ENCODE measurements at regions not wholly inside any gene's neighbourhood (a gene's known extent, or its start where the extent isn't known, plus 50 kb on each side); places are given as distances from the start of the nearest gene placed in this dataset.
A peak's percentile ranks its signal among the peaks of the same experiment; 100 is the strongest.

- TF ChIP-seq CTCF (IDR thresholded peaks at IDR 0.05; ENCODE audit: insufficient read depth, missing control alignments), result no peak
- FAIRE-seq (no peak), DNase-seq (ENCODE audit: insufficient read length, low spot score) (no peak)
These were observed 161.6 kb upstream of the GUCY1A2 start for GRCh38 chr11:107179829-107180228.

- DNase-seq (ENCODE audit: insufficient read length, low spot score), result no peak
- TF ChIP-seq CTCF (IDR thresholded peaks at IDR 0.05; ENCODE audit: insufficient read depth, missing control alignments), result no peak
- FAIRE-seq, result no peak
These were observed 158.8 kb upstream of the GUCY1A2 start for GRCh38 chr11:107177106-107177477.

- no peak for FAIRE-seq
- no peak for DNase-seq (ENCODE audit: insufficient read length, low spot score)
- no peak for TF ChIP-seq CTCF (IDR thresholded peaks at IDR 0.05; ENCODE audit: insufficient read depth, missing control alignments)
These were observed 158.2 kb upstream of the GUCY1A2 start for GRCh38 chr11:107176148-107177105.

GRCh38 chr11:107174856-107175255 is 156.6 kb upstream of the GUCY1A2 start:
- TF ChIP-seq CTCF (IDR thresholded peaks at IDR 0.05; ENCODE audit: insufficient read depth, missing control alignments), result no peak
- FAIRE-seq (peak; percentile 82), DNase-seq (ENCODE audit: insufficient read length, low spot score) (peak; percentile 16)

- TF ChIP-seq CTCF (IDR thresholded peaks at IDR 0.05; ENCODE audit: insufficient read depth, missing control alignments), result no peak
- FAIRE-seq (no peak), DNase-seq (ENCODE audit: insufficient read length, low spot score) (no peak)
These were observed 154.7 kb upstream of the GUCY1A2 start for GRCh38 chr11:107172996-107173395.

- no peak for TF ChIP-seq CTCF (IDR thresholded peaks at IDR 0.05; ENCODE audit: insufficient read depth, missing control alignments)
- FAIRE-seq (no peak), DNase-seq (ENCODE audit: insufficient read length, low spot score) (no peak)
These were observed 139.5 kb upstream of the GUCY1A2 start for GRCh38 chr11:107157809-107158187.

- TF ChIP-seq CTCF (IDR thresholded peaks at IDR 0.05; ENCODE audit: insufficient read depth, missing control alignments), result no peak
- no peak for DNase-seq (ENCODE audit: insufficient read length, low spot score)
- no peak for FAIRE-seq
These were observed 139.0 kb upstream of the GUCY1A2 start for GRCh38 chr11:107157146-107157808.

Measured in D721Med (cell line).